Myocyte (in vitro differentiated cells): ENCODE measurements at regions not wholly inside any gene's neighbourhood (a gene's known extent, or its start where the extent isn't known, plus 50 kb on each side); places are given as distances from the start of the nearest gene placed in this dataset.

Source experiments
- DNase-seq: peaks from one replicate; pipeline ENCODE4 v3.0.0-alpha.2; 2012; ENCODE audit warnings: low read depth

GRCh38 chr15:39323706-39324105 is 257.2 kb upstream of the THBS1 start:
- DNase-seq: no peak

- no peak for DNase-seq
These were observed 254.4 kb upstream of the THBS1 start for GRCh38 chr15:39326306-39326975.

- no peak for DNase-seq
These were observed 253.7 kb upstream of the THBS1 start for GRCh38 chr15:39327005-39327730.

GRCh38 chr15:39330061-39330460 is 250.8 kb upstream of the THBS1 start:
- no peak for DNase-seq

- DNase-seq: no peak
These were observed 249.3 kb upstream of the THBS1 start for GRCh38 chr15:39331584-39331983.

GRCh38 chr15:39332846-39333245 is 248.0 kb upstream of the THBS1 start:
- no peak for DNase-seq

GRCh38 chr15:39333393-39333792 is 247.5 kb upstream of the THBS1 start:
- no peak for DNase-seq

- no peak for DNase-seq
These were observed 247.0 kb upstream of the THBS1 start for GRCh38 chr15:39333896-39334295.

GRCh38 chr15:39336926-39337325 is 244.0 kb upstream of the THBS1 start:
- no peak for DNase-seq

- no peak for DNase-seq
These were observed 242.6 kb upstream of the THBS1 start for GRCh38 chr15:39338251-39338650.

- no peak for DNase-seq
These were observed 239.8 kb upstream of the THBS1 start for GRCh38 chr15:39340903-39341645.

GRCh38 chr15:39344662-39345141 is 236.2 kb upstream of the THBS1 start:
- no peak for DNase-seq

- no peak for DNase-seq
These were observed 235.7 kb upstream of the THBS1 start for GRCh38 chr15:39345176-39345575.

GRCh38 chr15:39347453-39347852 is 233.4 kb upstream of the THBS1 start:
- DNase-seq: no peak

GRCh38 chr15:39350785-39351184 is 230.1 kb upstream of the THBS1 start:
- DNase-seq: no peak

- no peak for DNase-seq
These were observed 226.7 kb upstream of the THBS1 start for GRCh38 chr15:39354189-39354588.

- no peak for DNase-seq
These were observed 223.2 kb upstream of the THBS1 start for GRCh38 chr15:39357480-39358268.

GRCh38 chr15:39358441-39359041 is 222.3 kb upstream of the THBS1 start:
- no peak for DNase-seq

- no peak for DNase-seq
These were observed 221.1 kb upstream of the THBS1 start for GRCh38 chr15:39359771-39360170.

- DNase-seq: no peak
These were observed 220.4 kb upstream of the THBS1 start for GRCh38 chr15:39360452-39360851.

- DNase-seq: peak; percentile 59
These were observed 219.4 kb upstream of the THBS1 start for GRCh38 chr15:39361497-39361896.
